Lower lobe of right lung (tissue), 2 donors: ENCODE measurements at regions not wholly inside any gene's neighbourhood (a gene's known extent, or its start where the extent isn't known, plus 50 kb on each side); places are given as distances from the start of the nearest gene placed in this dataset.

Source experiments
- ATAC-seq, 2 donors: fragments of 200-7000 bp; cut with Tn5 transposase; one replicate each; pipeline ENCODE4 v1.9.1; 2020 to 2022; ENCODE audit warnings: mild to moderate bottlenecking in 2 of 2, moderate library complexity in 2 of 2
- DNase-seq: peaks from one replicate; pipeline ENCODE4 v3.0.0-alpha.2; 2020
- H3K27ac ChIP-seq: fragments of 200-600 bp; one replicate; pipeline ENCODE4 v1.8.0; 2022
- H3K27me3 ChIP-seq: fragments of 200-600 bp; one replicate; pipeline ENCODE4 v1.8.0; 2022; ENCODE audit warnings: low read depth
- H3K36me3 ChIP-seq: fragments of 200-600 bp; one replicate; pipeline ENCODE4 v1.8.0; 2022; ENCODE audit warnings: mild to moderate bottlenecking
- H3K4me1 ChIP-seq: fragments of 200-600 bp; one replicate; pipeline ENCODE4 v1.8.0; 2022
- H3K4me3 ChIP-seq: fragments of 200-600 bp; one replicate; pipeline ENCODE4 v1.8.0; 2022; ENCODE audit warnings: mild to moderate bottlenecking
- H3K9me3 ChIP-seq: fragments of 200-600 bp; one replicate; pipeline ENCODE4 v1.8.0; 2022
- intact Hi-C: fragments of 100-400 bp; cut with DNase I; formaldehyde crosslinking; loops from one replicate; pipeline ENCODE4 v1.11.0; 2022
- TF ChIP-seq, protein P1 (sequence below): fragments of 200-600 bp; IDR thresholded peaks from one replicate; pipeline ENCODE4 v1.8.0; 2022; ENCODE audit warnings: antibody characterized with exemption, mild to moderate bottlenecking
- donor health status: DM: no; HTN: yes; CAD: no; lungs with severe emphysema.

GRCh38 chr2:175464311-175464670 lies 282.8 kb upstream of the ATP5MC3 start:
- Histone ChIP-seq H3K4me1 (no peaks in the 10 kb centered on the region), H3K36me3 (no peaks in the 10 kb centered on the region), H3K27me3 (no peaks in the 10 kb centered on the region), H3K9me3 (no peaks in the 10 kb centered on the region), H3K27ac (no peak overlapping the region), H3K4me3 (no peak overlapping the region)
- intact Hi-C loops: no loop called here
- no peak for DNase-seq
- no peak for ATAC-seq
- TF ChIP-seq, protein P1, sequence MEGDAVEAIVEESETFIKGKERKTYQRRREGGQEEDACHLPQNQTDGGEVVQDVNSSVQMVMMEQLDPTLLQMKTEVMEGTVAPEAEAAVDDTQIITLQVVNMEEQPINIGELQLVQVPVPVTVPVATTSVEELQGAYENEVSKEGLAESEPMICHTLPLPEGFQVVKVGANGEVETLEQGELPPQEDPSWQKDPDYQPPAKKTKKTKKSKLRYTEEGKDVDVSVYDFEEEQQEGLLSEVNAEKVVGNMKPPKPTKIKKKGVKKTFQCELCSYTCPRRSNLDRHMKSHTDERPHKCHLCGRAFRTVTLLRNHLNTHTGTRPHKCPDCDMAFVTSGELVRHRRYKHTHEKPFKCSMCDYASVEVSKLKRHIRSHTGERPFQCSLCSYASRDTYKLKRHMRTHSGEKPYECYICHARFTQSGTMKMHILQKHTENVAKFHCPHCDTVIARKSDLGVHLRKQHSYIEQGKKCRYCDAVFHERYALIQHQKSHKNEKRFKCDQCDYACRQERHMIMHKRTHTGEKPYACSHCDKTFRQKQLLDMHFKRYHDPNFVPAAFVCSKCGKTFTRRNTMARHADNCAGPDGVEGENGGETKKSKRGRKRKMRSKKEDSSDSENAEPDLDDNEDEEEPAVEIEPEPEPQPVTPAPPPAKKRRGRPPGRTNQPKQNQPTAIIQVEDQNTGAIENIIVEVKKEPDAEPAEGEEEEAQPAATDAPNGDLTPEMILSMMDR: no peak

GRCh38 chr2:175463589-175464310 lies 282.2 kb upstream of the ATP5MC3 start:
- H3K27ac ChIP-seq: no peak overlapping the region
- DNase-seq: peak; percentile 48
- intact Hi-C loops: no loop called here
- no peak overlapping the region for H3K4me3 ChIP-seq
- TF ChIP-seq, protein P1: no peak
- ATAC-seq: peak; percentile 19
- H3K4me1 ChIP-seq: no peaks in the 10 kb centered on the region
- H3K9me3 ChIP-seq: no peaks in the 10 kb centered on the region
- H3K27me3 ChIP-seq: no peaks in the 10 kb centered on the region
- H3K36me3 ChIP-seq: no peaks in the 10 kb centered on the region

DNA sequence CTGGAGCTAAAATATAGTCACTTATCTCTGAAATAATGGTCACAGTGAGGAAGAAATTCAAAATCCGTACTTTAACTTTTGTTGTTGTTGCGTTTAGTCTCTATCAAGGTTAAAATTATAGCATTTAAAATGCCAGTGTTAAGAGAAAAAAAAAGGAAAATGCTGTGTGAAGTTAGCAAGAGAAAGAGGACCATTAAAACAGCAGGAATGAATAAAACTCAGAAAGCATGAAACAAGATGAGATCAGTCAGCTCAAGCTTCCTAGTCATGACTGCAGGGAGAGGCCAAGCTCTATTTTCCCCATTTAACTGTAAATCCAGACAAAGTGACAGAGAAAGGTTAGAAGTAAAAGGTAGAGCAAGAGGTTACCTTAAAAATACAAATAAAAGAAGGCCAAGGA lies 281.7 kb upstream of the ATP5MC3 start:
- no peaks in the 10 kb centered on the region for H3K4me1 ChIP-seq
- H3K27ac ChIP-seq: no peak overlapping the region
- no peak for DNase-seq
- H3K4me3 ChIP-seq: no peak overlapping the region
- no peaks in the 10 kb centered on the region for H3K36me3 ChIP-seq
- H3K27me3 ChIP-seq: no peaks in the 10 kb centered on the region
- TF ChIP-seq, protein P1: no peak
- H3K9me3 ChIP-seq: no peaks in the 10 kb centered on the region
- intact Hi-C loops: no loop called here
- no peak for ATAC-seq

- DNase-seq: no peak
- TF ChIP-seq, protein P1: no peak
- ATAC-seq: no peak
- Histone ChIP-seq H3K4me3 (no peak overlapping the region), H3K27ac (no peak overlapping the region), H3K9me3 (no peaks in the 10 kb centered on the region), H3K4me1 (no peaks in the 10 kb centered on the region), H3K36me3 (no peaks in the 10 kb centered on the region), H3K27me3 (no peaks in the 10 kb centered on the region)
- intact Hi-C loops: no loop called here
These were observed 280.7 kb upstream of the ATP5MC3 start for GRCh38 chr2:175462246-175462645.

DNA sequence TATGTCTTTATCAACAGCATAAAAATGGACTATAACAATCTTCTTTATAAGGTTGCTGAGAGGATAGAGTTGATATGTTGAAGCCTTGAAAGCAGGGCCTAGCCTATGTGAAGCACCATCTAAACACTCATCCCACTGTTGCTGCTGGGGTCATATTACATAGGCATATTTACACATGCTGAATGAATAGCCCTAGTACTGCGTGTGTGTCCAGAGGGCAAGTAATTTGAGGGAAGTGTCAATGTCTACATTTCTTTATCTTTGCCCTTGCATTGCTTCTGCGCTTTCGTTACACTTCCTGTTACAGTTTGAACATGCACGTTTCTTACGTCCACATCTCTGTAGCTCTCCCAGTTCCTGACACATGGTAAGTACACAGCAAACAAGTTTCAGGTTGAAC lies 280.3 kb upstream of the ATP5MC3 start:
- no peaks in the 10 kb centered on the region for H3K36me3 ChIP-seq
- ATAC-seq (no peak), DNase-seq (no peak)
- no peak overlapping the region for H3K27ac ChIP-seq
- no peak overlapping the region for H3K4me3 ChIP-seq
- H3K9me3 ChIP-seq: no peaks in the 10 kb centered on the region
- H3K27me3 ChIP-seq: no peaks in the 10 kb centered on the region
- intact Hi-C loops: no loop called here
- TF ChIP-seq, protein P1: no peak
- no peaks in the 10 kb centered on the region for H3K4me1 ChIP-seq
